ENCODE measurements at regions not wholly inside any gene's neighbourhood (a gene's known extent, or its start where the extent isn't known, plus 50 kb on each side); places are given as distances from the start of the nearest gene placed in this dataset.

DNA sequence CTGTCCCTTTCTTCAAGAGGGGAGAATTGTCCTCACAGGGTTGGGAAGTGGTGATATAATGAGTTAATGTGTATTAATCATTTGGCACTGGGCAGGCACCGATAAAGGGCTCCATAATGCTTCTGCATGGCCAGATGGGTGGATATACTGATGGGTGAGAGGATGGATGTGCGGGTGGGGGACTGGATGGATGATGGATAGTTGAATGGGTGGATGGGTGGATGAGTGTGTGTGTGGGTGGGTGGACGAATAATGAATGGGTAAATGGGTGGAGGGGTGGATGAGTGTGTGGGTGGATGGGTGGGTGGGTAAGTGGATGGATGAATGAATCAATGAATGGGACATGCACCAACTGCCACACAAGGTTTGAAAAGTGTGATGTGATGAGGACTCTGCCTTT, 127.2 kb downstream of the ACKR3 start:
- Histone ChIP-seq H3K27me3 (replicated peaks in 1 of 4; ENCODE audit: control insufficient read depth in 3 of 4, extremely low read depth in 1 of 4, insufficient read depth in 3 of 4, low read length in 3 of 4) (no peaks in the 10 kb centered on the region), H3K79me2 (ENCODE audit: control insufficient read depth in 1 of 2, insufficient read depth in 2 of 2, low read length in 2 of 2) (no peaks in the 10 kb centered on the region), H2BK15ac (ENCODE audit: low read length) (no peak overlapping the region), H3K23me2 (ENCODE audit: low read depth, low read length) (peaks cover 2% of the 10 kb centered on the region; the same call in 1 of the 2 replicates), H3K79me1 (ENCODE audit: low read depth, low read length) (no peaks in the 10 kb centered on the region), H2BK12ac (ENCODE audit: low read depth, low read length) (no peak overlapping the region), H3K9me3 (ENCODE audit: insufficient read depth in 2 of 2, low read depth in 1 of 2, low read length in 1 of 2) (no peaks in the 10 kb centered on the region), H4K91ac (replicated peaks; ENCODE audit: insufficient read length, low read length) (no peak overlapping the region), H3K4me1 (replicated peaks in 1 of 4; ENCODE audit: control insufficient read depth in 3 of 4, insufficient read depth in 4 of 4, low read length in 3 of 4) (peaks cover 0 to 3% (median 2%) of the 10 kb centered on the region in 4 experiments; a peak in 3 of 7 replicates), H3K36me3 (ENCODE audit: control insufficient read depth in 2 of 4, insufficient read depth in 4 of 4, low read length in 3 of 4) (no peaks in the 10 kb centered on the region; a peak in 1 of 8 replicates), H2BK120ac (replicated peaks; ENCODE audit: low read depth, low read length) (no peak overlapping the region), H2AK5ac (ENCODE audit: low read depth, low read length) (no peak overlapping the region), H4K5ac (ENCODE audit: insufficient read length, low read depth, low read length) (no peak overlapping the region), H3K9ac (replicated peaks in 1 of 4; ENCODE audit: extremely low read depth in 1 of 4, low read depth in 3 of 4, low read length in 3 of 4) (no peak overlapping the region), H3K14ac (ENCODE audit: insufficient read length) (no peak overlapping the region), H3K4me2 (ENCODE audit: insufficient read depth in 1 of 2, low read depth in 2 of 2, low read length in 2 of 2) (no peak overlapping the region), H4K20me1 (replicated peaks in 1 of 2; ENCODE audit: control insufficient read depth in 1 of 2, insufficient read depth in 2 of 2, low read length in 2 of 2) (peaks cover 0 to 4% of the 10 kb centered on the region in 2 experiments), H3K18ac (ENCODE audit: extremely low read depth, low read length) (no peak overlapping the region), H3K56ac (replicated peaks; ENCODE audit: insufficient read length, low read depth, low read length) (no peak overlapping the region), H2AFZ (ENCODE audit: low read length) (no peak overlapping the region), H2BK20ac (ENCODE audit: low read length) (no peak overlapping the region), H3K4ac (replicated peaks; ENCODE audit: insufficient read length, low read depth, low read length) (no peak overlapping the region), H3K23ac (ENCODE audit: insufficient read length) (no peak overlapping the region), H2BK5ac (ENCODE audit: low read depth, low read length) (no peak overlapping the region), H3K4me3 (ENCODE audit: extremely low read depth in 1 of 4, insufficient read depth in 2 of 4, low read depth in 3 of 4, low read length in 4 of 4) (no peak overlapping the region), H3K27ac (ENCODE audit: low read depth, low read length) (no peak overlapping the region), H4K8ac (ENCODE audit: extremely low read depth, insufficient read depth, low read length) (no peak overlapping the region)
- FAIRE-seq (no peak), DNase-seq (ENCODE audit: low read depth in 1 of 2, low spot score in 2 of 2) (no peak)
- ChIA-PET CTCF (ENCODE audit: partially characterized antibody) (interaction anchor here (0.5 kb wide), 1 partner anchor 144 kb away, joined by 3 read pairs; no protein-coding TSS in a partner anchor), POLR2A (ENCODE audit: partially characterized antibody) (no interaction called here)
- no peak for TF ChIP-seq POU5F1 (IDR thresholded peaks at IDR 0.05; ENCODE audit: low read depth, low read length)
- TF ChIP-seq RXRA (IDR thresholded peaks at IDR 0.05; ENCODE audit: insufficient read depth, low read depth, low read length): no peak
- no peak for TF ChIP-seq EGR1 (IDR thresholded peaks at IDR 0.05; ENCODE audit: borderline replicate concordance, low read depth, low read length)
- no peak for TF ChIP-seq CREB1 (IDR thresholded peaks at IDR 0.05)
- TF ChIP-seq MAFK (IDR thresholded peaks at IDR 0.05; ENCODE audit: low read depth, low read length): no peak
- TF ChIP-seq ASH2L (IDR thresholded peaks at IDR 0.05; ENCODE audit: low read length): no peak
- TF ChIP-seq EP300 (IDR thresholded peaks at IDR 0.05; ENCODE audit: borderline replicate concordance in 1 of 2, low read depth in 2 of 2, low read length in 2 of 2): no peak
- TF ChIP-seq, protein P1, sequence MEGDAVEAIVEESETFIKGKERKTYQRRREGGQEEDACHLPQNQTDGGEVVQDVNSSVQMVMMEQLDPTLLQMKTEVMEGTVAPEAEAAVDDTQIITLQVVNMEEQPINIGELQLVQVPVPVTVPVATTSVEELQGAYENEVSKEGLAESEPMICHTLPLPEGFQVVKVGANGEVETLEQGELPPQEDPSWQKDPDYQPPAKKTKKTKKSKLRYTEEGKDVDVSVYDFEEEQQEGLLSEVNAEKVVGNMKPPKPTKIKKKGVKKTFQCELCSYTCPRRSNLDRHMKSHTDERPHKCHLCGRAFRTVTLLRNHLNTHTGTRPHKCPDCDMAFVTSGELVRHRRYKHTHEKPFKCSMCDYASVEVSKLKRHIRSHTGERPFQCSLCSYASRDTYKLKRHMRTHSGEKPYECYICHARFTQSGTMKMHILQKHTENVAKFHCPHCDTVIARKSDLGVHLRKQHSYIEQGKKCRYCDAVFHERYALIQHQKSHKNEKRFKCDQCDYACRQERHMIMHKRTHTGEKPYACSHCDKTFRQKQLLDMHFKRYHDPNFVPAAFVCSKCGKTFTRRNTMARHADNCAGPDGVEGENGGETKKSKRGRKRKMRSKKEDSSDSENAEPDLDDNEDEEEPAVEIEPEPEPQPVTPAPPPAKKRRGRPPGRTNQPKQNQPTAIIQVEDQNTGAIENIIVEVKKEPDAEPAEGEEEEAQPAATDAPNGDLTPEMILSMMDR (IDR thresholded peaks at IDR 0.05; ENCODE audit: control extremely low read depth in 1 of 3, insufficient read depth in 1 of 3, low read depth in 1 of 3, low read length in 3 of 3): no peak
- TF ChIP-seq POLR2A (IDR thresholded peaks at IDR 0.05; ENCODE audit: control extremely low read depth in 1 of 2, low read depth in 2 of 2, low read length in 2 of 2): no peak
- no peak for TF ChIP-seq RFX5 (IDR thresholded peaks at IDR 0.05; ENCODE audit: borderline replicate concordance, low read depth, low read length)
- TF ChIP-seq TBP (IDR thresholded peaks at IDR 0.05; ENCODE audit: low read depth, low read length): no peak
- TF ChIP-seq FOSL1 (IDR thresholded peaks at IDR 0.05; ENCODE audit: insufficient read depth, low read depth, low read length): no peak
- 63 to 100% methylated on average over 1 to 3 of the region's 3 CpGs for WGBS, 2 experiments (ENCODE audit: extremely low coverage in 1 of 2, insufficient coverage in 1 of 2, insufficient read length in 1 of 2, insufficient replicate concordance in 2 of 2, low coverage in 1 of 2, low lambda C conversion rate in 2 of 2, missing lambda C conversion rate in 1 of 2)

Data from H1 (cell line).